Liver (tissue), 8 donors: ENCODE measurements at regions not wholly inside any gene's neighbourhood (a gene's known extent, or its start where the extent isn't known, plus 50 kb on each side); places are given as distances from the start of the nearest gene placed in this dataset.

Experiments
- DNase-seq: peaks from one replicate; pipeline ENCODE4 v3.0.0-alpha.2; 2017; ENCODE audit warnings: low spot score
- H3K27ac ChIP-seq, 2 donors: one replicate each; pipeline ENCODE4 v1.7.0; 2013; ENCODE audit warnings: inconsistent platforms in 2 of 2, low read length in 2 of 2, control low read depth in 1 of 2, low read depth in 1 of 2, mild to moderate bottlenecking in 1 of 2
- H3K27me3 ChIP-seq, 4 donors: one replicate each; pipeline versions ENCODE4 v1.6.1 to v1.7.0; 2013; ENCODE audit warnings: low read length in 3 of 4, inconsistent platforms in 1 of 4, mild to moderate bottlenecking in 1 of 4, moderate library complexity in 1 of 4; ENCODE audit not compliant: control insufficient read depth in 4 of 4, insufficient read depth in 4 of 4
- H3K36me3 ChIP-seq, 4 donors: one replicate each; pipeline versions ENCODE4 v1.6.1 to v1.7.0; 2013; ENCODE audit warnings: low read length in 3 of 4, mild to moderate bottlenecking in 3 of 4, low read depth in 1 of 4, moderate library complexity in 1 of 4; ENCODE audit not compliant: control insufficient read depth in 4 of 4, insufficient read depth in 3 of 4
- H3K4me1 ChIP-seq, 4 donors: one replicate each; pipeline versions ENCODE4 v1.6.1 to v1.7.0; 2013; ENCODE audit warnings: low read length in 3 of 4, mild to moderate bottlenecking in 3 of 4, moderate library complexity in 1 of 4; ENCODE audit not compliant: control insufficient read depth in 4 of 4, insufficient read depth in 4 of 4
- H3K4me3 ChIP-seq, 3 donors: one replicate each; pipeline versions ENCODE4 v1.6.1 to v1.7.0; 2013; ENCODE audit warnings: low read length in 3 of 3, control low read depth in 1 of 3, low read depth in 1 of 3, mild to moderate bottlenecking in 1 of 3
- H3K9ac ChIP-seq, 2 donors: one replicate each; pipeline ENCODE4 v1.7.0; 2013; ENCODE audit warnings: low read length in 2 of 2, mild to moderate bottlenecking in 2 of 2, moderate library complexity in 2 of 2, control low read depth in 1 of 2, low read depth in 1 of 2
- H3K9me3 ChIP-seq, 4 donors: one replicate each; pipeline versions ENCODE4 v1.6.1 to v1.7.0; 2013; ENCODE audit warnings: low read length in 3 of 4; ENCODE audit not compliant: control insufficient read depth in 4 of 4
- CTCF ChIP-seq: fragments of 150-350 bp; IDR thresholded peaks from 2 replicates; pipeline ENCODE4 v1.5.1; 2017; ENCODE audit warnings: improper control_type of control experiment, low read depth, low read length; ENCODE audit not compliant: missing input control
- EGR1 ChIP-seq, 2 donors: IDR thresholded peaks; 2 replicates each; pipeline ENCODE4 v1.6.1; 2016 to 2018; ENCODE audit warnings: antibody characterized with exemption in 2 of 2, low read depth in 2 of 2
- FOXA1 ChIP-seq: IDR thresholded peaks from 2 replicates; pipeline ENCODE4 v1.6.1; 2016; ENCODE audit warnings: antibody characterized with exemption
- FOXA2 ChIP-seq: IDR thresholded peaks from 2 replicates; pipeline ENCODE4 v1.6.1; 2016; ENCODE audit warnings: antibody characterized with exemption
- GABPA ChIP-seq, 2 donors: IDR thresholded peaks in 1 of 2; conservative IDR thresholded peaks in 1 of 2; 2 replicates each; pipeline ENCODE4 v1.6.1; 2016; ENCODE audit warnings: antibody characterized with exemption in 2 of 2, mild to moderate bottlenecking in 1 of 2, moderate library complexity in 1 of 2
- HNF4A ChIP-seq, 2 donors: conservative IDR thresholded peaks; 2 replicates each; pipeline ENCODE4 v1.6.1; 2016; ENCODE audit warnings: antibody characterized with exemption in 2 of 2, mild to moderate bottlenecking in 2 of 2
- HNF4G ChIP-seq: IDR thresholded peaks from 2 replicates; pipeline ENCODE4 v1.6.1; 2016; ENCODE audit warnings: antibody characterized with exemption
- JUND ChIP-seq, 2 donors: IDR thresholded peaks; 2 replicates each; pipeline ENCODE4 v1.6.1; 2016; ENCODE audit warnings: antibody characterized with exemption in 2 of 2
- NR2F2 ChIP-seq: IDR thresholded peaks from 2 replicates; pipeline ENCODE4 v1.6.1; 2016; ENCODE audit warnings: antibody characterized with exemption
- RAD21 ChIP-seq, 2 donors: IDR thresholded peaks; 2 replicates each; pipeline ENCODE4 v1.6.1; 2016; ENCODE audit warnings: antibody characterized with exemption in 2 of 2, mild to moderate bottlenecking in 2 of 2
- REST ChIP-seq: IDR thresholded peaks from 2 replicates; pipeline ENCODE4 v1.6.1; 2016; ENCODE audit warnings: antibody characterized with exemption, mild to moderate bottlenecking
- RXRA ChIP-seq, 2 donors: IDR thresholded peaks; 2 replicates each; pipeline ENCODE4 v1.6.1; 2017 to 2018; ENCODE audit warnings: antibody characterized with exemption in 2 of 2, mild to moderate bottlenecking in 1 of 2
- SP1 ChIP-seq: IDR thresholded peaks from 2 replicates; pipeline ENCODE4 v1.6.1; 2018; ENCODE audit warnings: antibody characterized with exemption, mild to moderate bottlenecking
- TAF1 ChIP-seq: conservative IDR thresholded peaks from 2 replicates; pipeline ENCODE4 v1.6.1; 2016; ENCODE audit warnings: antibody characterized with exemption, mild to moderate bottlenecking
- YY1 ChIP-seq: IDR thresholded peaks from 2 replicates; pipeline ENCODE4 v1.6.1; 2016; ENCODE audit warnings: antibody characterized with exemption, mild to moderate bottlenecking
- ZBTB33 ChIP-seq: IDR thresholded peaks from 2 replicates; pipeline ENCODE4 v1.6.1; 2016; ENCODE audit warnings: antibody characterized with exemption
- WGBS: extraction: QIAGEN DNeasy Blood & Tissue Kit; methylation state at CpG from one replicate; pipeline ENCODE4 v1.1.7; 2013; 5-methylcytosine and 5-hydroxymethylcytosine counted together
- TF ChIP-seq, protein P1 (sequence below): IDR thresholded peaks from 2 replicates; pipeline ENCODE4 v1.6.1; 2016; ENCODE audit warnings: antibody characterized with exemption
- TF ChIP-seq, protein P2 (sequence below): IDR thresholded peaks from 2 replicates; pipeline ENCODE4 v1.6.1; 2016; ENCODE audit warnings: antibody characterized with exemption
- donor health status: healthy.
- donor health status: healthy.
- donor health status: healthy.
- donor health status: healthy.
- donor health status: healthy.

- DNase-seq, result no peak
- Histone ChIP-seq H3K27ac (no peak overlapping the region), H3K4me1 (no peaks in the 10 kb centered on the region), H3K36me3 (no peaks in the 10 kb centered on the region), H3K4me3 (no peak overlapping the region), H3K27me3 (no peaks in the 10 kb centered on the region), H3K9me3 (peaks cover 0 to 4% (median 0%) of the 10 kb centered on the region in 4 donors), H3K9ac (no peak overlapping the region)
- no peak for TF ChIP-seq HNF4A (conservative IDR thresholded peaks at IDR 0.05)
- TF ChIP-seq JUND (IDR thresholded peaks at IDR 0.05), result no peak
- no peak for TF ChIP-seq ZBTB33
- TF ChIP-seq GABPA (IDR thresholded peaks at IDR 0.05 in 1 of 2, conservative IDR thresholded peaks at IDR 0.05 in 1 of 2), result no peak
- no peak for TF ChIP-seq RAD21 (IDR thresholded peaks at IDR 0.05)
- TF ChIP-seq HNF4G, result no peak
- TF ChIP-seq FOXA1, result no peak
- no peak for TF ChIP-seq FOXA2
- TF ChIP-seq YY1, result no peak
- TF ChIP-seq, protein P1, sequence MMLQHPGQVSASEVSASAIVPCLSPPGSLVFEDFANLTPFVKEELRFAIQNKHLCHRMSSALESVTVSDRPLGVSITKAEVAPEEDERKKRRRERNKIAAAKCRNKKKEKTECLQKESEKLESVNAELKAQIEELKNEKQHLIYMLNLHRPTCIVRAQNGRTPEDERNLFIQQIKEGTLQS, result no peak
- no peak for TF ChIP-seq CTCF
- no peak for TF ChIP-seq EGR1 (IDR thresholded peaks at IDR 0.05; ENCODE audit: low read depth in 2 of 2)
- no peak for TF ChIP-seq NR2F2
- TF ChIP-seq TAF1, result no peak
- no peak for TF ChIP-seq SP1
- TF ChIP-seq REST, result no peak
- TF ChIP-seq RXRA (IDR thresholded peaks at IDR 0.05), result no peak
- TF ChIP-seq, protein P2, sequence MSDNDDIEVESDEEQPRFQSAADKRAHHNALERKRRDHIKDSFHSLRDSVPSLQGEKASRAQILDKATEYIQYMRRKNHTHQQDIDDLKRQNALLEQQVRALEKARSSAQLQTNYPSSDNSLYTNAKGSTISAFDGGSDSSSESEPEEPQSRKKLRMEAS, result no peak
- WGBS, result 73% methylated on average over 29 of the region's 29 CpGs
Measured at GRCh38 chr6:166747644-166748595, 120.9 kb upstream of the RPS6KA2 start.
